HG02943 (cell line): ENCODE measurements at regions not wholly inside any gene's neighbourhood (a gene's known extent, or its start where the extent isn't known, plus 50 kb on each side); places are given as distances from the start of the nearest gene placed in this dataset.

Experiments
- ATAC-seq: cut with Tn5 transposase; IDR thresholded peaks from one replicate; pipeline ENCODE4 v1.9.1; 2021; ENCODE audit warnings: mild to moderate bottlenecking, low read depth, moderate library complexity; ENCODE audit not compliant: unreplicated experiment

DNA sequence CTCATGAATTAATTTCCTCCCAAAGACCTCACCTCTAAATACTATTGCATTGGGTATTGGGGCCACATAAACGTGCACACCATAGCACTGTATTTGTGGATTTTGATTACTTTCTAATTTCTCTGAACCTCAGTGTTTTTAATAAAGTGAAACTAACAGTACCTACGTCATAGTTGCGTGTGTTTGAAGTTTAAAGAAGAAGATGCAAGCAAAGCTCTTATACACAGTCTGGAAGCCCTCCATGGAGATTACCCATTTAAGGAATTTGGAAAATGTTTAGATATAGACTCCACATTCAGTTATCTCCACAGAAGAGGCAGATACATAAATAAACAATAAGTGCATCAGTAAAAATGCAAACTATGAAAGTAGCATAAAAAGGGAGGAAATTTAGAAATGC, 581.1 kb upstream of the GBE1 start:
- no peak for ATAC-seq

DNA sequence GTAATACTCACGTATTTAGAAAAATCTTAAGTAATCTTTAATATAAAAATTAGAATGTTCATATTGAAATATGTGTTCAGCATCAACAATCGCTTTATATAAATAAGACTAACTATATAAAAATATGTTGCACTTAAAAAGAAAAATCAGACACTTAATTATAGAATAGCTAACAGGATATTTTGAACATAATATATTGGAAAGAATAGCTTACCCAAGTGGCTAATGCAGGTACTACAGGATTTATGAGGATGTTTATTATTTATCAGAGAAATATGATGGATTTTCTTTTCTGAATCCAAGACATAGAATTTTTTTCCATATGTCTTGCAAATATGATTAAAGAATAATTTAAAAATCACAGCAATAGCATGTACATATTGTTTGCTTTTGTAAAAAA, 567.9 kb upstream of the GBE1 start:
- ATAC-seq, result no peak

DNA sequence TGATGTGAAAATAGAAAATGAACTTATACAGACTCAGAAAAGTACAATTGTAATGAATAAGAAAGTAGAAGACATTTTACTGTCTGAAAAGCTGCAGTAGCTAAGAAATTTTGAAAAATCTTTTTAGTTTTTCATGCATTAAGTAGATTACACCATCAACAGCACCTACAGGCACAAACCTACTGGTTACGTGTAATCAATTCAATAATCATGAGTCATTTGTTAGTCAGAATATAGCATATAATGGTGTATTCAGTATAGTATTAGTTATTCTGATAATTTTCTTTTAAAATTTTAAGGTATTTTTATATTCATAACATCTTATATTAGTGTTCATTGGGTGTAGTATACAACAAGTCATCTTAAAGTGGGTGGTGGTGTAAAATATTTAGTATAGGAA, 550.5 kb upstream of the GBE1 start:
- no peak for ATAC-seq

DNA sequence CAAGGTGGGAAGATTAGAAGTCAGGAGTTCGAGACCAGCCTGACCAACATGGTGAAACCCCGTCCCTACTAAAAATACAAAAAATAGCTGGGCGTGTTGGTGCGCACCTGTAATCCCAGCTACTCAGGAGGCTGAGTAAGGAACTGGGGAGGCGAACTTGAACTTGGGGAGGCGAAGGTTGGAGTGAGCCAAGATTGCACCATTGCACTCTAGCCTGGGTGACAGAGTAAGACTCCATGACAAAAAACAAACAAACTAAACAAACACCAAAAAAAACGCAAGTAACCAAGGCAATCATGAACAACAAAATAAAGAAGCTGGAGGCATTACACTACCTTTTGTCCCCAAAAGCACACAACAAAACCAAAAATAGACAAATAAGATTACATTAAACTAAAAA, 547.3 kb upstream of the GBE1 start:
- no peak for ATAC-seq

DNA sequence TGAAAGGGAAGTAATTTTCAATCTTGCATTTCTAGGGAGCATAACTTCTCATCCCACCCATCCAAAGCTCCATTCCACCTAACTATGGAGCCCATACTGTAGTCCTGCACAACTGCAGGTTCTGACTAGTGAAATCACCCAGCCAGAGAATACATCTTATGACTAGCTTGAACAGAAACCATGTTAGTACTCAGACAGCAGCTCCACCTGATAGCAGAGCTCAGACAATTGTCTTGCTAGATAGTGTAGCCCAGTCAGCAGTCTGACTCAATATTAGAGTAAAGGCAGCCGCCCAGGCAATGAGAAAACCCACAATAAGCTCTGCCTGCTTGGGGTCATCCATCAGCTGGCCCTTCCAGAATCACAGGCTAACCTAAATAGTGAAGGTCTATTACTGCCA, 544.7 kb upstream of the GBE1 start:
- no peak for ATAC-seq

DNA sequence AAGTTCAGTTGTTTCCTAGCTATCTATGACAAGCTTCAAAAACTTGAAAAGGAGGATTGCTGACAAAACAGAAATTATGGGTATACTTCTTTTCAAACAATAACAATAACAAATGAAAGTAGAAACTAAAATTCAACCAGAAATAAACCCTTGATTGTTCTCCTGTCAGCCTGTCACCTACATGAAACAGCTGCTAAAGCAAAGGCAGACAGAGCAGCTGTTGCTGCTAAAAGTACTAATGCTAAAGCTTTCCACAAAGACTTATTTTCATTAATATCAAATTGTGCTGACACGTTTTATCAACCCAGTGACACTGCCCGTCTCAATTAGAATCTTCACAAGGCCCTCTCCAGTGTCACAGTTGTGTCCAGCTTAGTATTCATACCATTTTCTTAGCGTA, 533.2 kb upstream of the GBE1 start:
- ATAC-seq, result no peak

DNA sequence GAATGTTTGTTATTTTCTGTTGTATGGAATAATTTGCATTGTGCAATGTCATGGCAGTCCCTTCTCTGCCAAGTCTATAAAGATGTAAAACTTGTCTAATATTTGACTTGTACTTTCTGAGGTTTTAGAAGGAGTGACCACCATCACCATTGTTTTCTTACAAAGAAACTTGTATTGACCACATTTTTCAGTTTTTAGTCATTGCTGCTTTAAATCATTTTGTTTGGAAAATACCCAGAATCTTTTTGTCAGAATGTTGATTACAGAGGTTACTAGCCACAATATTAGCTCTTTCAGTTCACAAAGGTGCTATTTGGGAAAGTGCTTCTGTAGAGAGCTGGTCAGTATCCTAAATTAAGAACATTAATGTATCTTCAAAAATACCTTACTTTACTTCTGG, 532.4 kb upstream of the GBE1 start:
- ATAC-seq, result peak; percentile 67

DNA sequence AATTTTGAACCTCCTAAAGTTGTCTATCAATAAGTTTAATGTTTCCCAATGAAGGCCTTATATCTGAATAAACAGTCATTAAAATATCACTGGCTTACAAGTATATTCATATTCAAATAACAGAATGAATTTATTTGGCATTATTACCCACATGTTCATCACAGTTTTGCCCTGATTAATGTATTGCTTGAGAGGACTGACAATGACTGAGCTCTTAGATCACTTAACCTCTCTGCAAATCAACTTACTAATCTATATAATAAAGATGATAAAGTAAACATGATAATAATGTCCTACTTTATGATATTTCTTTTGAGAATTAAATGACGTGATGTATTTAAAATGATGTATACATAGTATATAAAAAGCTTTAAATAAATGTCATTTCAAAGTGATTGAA, 532.0 kb upstream of the GBE1 start:
- ATAC-seq, result no peak

DNA sequence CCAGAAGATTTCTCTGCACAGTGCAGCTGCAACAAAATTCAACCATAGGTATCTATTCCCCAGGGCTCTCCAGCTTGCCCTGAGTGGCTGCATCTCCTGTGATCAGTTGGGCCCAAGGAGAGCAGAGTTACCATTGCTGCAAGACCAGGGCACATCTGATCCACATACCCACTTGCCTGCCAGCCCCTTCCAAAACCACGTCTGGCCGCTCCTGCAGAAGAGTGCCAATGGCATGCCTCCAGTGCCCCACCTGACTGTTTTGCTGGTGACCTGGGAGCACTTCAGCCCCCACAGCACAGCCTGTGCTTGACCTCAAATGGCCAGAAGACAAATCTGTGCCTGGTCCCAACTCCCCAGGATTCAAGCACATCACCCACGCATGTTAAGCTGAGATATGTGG, 526.1 kb upstream of the GBE1 start:
- ATAC-seq, result no peak

DNA sequence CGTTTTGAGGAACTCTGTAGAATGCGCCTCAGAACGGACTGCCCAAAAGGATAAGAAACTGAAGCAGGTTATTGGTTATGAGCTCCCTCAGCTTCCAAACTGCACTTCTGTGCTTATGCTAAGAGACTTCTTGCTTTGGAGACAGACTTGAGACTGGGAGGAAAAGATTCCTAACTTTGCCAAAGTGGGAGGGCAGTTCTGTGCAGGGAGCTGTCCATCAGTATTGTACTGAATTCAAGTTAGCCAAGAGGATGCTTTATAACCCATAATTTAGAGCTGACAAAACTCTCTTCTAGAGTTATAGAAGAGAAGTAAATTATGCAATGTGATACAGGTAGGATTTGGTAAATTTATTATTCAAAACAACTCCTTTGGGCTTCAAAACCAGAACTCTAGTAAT, 519.8 kb upstream of the GBE1 start:
- ATAC-seq, result no peak

DNA sequence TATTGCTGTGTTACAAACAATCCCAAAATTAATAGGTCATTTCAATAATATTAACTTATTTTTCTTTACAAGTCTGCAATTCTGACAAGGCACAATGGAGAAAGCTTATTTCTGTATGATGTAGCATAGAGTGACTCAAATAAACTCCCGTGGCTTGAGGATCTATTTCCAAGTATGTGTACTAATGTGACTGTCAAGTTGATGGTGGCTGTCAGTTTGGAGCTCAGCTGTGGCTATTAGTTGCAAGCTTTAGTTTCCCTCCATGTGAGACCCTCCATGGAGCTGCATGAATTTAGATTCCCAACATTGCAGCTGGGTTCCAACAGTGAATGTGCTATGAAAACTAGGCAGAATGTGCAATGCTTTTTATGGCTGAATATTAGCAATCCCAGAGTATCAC, 515.5 kb upstream of the GBE1 start:
- ATAC-seq, result no peak

DNA sequence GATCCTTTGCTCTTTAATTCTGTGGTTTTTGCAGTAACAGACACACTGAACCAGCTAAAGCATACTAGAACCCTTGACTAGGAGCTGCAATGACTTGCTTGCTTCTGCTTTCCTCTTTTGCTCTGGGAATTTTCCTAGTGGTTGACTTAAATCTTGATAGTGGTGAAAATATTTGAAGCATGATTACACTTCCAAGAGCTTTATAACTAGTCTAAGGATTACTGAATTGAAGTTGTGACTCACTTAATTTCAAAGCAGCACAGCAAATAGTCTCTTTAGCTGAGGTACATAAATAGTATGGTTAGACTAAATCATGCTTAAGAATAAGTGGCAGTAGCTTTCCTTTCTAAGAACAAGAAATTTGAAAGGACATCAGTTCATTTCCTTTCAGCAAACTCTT, 513.5 kb upstream of the GBE1 start:
- ATAC-seq, result no peak

DNA sequence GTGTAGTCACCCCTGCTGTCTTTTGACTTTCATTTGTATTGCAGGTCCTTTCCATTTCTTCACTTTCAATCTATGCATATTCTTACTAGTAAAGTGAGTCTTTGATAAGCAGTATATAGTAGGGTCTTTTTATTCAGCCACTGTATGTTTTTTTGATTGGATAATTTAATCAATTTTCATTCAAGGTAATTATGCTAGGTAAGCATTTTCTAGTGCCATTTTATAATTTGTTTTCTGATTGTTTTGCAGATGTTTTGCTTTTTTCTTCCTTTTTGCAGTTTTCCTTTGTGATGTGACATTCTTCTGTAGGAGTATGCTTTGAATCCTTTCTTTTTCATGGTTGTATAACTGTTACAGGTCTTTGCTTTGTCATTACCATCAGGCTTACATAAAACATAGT, 504.3 kb upstream of the GBE1 start:
- no peak for ATAC-seq

DNA sequence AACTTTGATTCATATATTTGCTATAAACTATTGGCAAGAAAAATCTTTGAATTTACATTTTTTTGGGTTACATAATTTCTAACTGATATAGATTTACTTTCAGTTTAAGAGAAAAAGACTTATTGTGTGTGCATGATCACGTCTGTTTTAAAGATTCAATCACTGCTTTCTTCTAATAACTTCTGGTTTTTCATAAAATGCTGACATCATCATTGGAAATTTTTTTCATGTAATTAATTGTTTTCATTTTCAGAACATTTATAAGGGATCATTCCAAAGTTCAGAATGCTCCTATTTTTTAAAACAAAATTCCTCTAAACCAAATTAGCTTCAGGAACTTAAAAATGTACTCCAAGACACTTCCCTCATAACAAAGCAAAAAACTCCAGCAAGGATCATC, 500.7 kb upstream of the GBE1 start:
- no peak for ATAC-seq

DNA sequence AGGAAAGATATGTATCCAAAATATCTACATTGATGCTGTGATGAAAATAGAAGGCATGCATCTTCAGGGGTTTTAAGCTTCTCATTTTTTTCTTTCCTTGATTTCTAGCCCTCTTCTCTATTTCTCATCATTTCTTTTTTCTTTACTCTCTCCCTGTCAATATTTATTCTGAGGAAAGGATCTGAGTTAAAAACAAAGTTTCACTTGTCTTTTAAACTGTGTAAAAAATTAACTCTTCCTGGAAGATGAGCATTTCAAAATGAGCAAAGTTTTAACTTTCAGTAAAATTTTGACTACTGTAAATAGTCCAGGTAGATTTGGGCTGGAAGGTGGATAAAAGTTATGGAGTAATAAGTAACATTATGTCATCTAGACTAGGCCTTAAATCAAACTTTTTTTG, 500.2 kb upstream of the GBE1 start:
- no peak for ATAC-seq

DNA sequence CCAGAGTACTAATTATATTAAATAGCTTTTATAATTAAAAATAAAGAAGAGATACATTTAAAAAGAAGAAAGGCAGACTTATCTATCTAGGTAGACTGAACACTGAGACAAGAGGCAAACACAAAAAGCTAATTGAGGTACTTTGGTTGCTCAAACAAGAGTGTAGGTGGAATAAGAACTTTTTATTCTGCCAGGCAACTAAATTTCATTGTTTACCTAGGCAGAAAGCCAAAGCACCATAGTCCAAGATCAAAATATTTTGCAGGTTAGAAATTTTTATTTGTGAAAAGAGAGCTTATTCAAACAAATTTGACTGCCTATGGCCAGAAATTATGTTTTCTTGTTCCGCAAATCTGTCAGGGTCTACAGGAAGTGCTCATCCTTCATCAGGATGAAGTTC, 499.6 kb upstream of the GBE1 start:
- no peak for ATAC-seq

DNA sequence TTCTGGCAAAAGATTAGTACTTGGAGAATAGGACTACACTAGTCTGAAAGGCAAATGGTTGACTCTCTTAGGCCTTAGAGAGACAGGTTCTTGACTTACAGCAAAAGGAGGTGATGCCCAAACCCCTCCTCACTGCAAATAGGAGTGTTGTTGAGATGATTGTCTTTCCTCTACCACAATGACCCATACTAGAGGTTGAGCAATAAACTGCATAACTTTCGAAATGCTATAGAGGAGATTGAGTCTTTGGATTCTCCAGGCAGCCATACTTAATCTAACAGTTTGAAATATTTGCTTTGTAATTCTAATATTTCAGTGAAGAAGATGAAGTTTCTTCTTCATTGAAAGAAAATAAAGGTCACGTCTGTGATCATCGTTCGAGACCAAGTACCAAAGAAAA, 498.5 kb upstream of the GBE1 start:
- ATAC-seq, result no peak

DNA sequence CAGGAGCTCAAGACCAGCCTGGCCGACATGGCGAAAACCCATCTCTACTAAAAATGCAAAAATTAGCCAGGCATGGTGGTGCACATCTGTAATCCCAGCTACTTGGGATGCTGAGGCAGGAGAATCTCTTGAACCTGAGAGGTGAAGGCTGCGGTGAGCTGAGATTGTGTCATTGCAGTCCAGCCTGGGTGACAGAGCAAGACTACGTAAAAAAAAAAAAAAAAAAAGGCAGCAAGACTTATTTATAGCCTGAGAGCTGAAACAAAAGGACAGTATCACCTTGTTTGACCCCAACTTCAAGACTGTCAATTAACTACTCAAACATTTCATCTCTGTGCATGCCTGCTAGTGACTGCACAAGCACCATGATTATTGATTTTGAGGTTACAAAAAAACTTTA, 478.9 kb upstream of the GBE1 start:
- ATAC-seq, result no peak

DNA sequence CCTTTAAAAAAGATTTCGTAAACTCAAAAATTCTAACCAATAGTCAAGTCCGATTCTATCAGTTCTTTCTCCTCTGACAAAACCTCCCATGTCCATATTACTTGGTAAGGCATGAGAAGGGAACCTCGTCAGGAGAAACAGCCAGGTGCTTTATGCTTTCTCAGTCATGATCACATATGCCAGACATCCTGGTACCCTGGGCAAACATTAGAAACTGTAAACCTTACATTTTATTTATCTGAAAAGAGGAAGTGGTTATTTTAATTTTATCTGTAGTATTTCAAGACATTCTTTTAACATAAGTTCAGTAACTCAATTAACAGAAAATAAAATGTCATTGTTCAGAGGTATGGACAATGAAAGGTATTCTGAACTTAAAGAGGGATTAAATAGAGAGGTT, 474.8 kb upstream of the GBE1 start:
- no peak for ATAC-seq

DNA sequence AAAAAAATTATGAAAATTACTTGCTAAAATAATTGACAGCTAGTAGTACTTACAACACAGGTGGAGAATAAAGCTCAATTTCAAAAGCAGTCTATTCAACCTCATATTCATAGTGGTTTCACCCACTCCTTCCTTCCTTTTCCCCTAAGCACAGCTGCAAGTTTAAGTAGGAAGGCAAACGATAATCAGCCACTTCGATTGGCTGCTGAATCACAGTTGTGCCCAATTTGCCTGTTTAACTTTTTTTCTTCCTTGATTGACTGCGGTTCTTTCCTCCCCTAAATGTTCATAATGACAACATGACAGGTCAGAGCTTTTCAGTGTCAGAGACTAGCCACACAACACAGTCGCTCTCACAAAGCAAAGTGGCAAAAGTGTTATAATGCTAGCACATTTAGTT, 468.0 kb upstream of the GBE1 start:
- ATAC-seq, result no peak

DNA sequence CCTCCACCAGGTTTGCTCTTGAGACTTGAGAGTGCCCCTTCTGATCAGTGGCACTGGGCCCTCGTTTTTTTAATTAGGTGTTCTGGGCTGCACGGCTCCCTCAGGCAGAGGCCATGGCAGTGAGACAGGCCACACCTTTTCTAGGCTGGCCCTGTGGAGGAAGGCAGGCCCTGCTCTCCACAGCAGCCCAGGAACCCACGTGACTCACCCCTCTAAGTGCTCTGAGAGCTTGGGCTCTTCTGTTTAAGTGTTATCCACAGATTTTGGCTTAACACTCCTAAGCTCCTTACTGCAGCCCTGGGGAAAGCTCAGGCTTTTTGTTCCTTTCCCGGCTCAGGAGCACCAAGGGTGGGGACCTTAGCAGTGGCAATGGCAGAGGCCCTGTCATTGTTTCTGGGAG, 463.2 kb upstream of the GBE1 start:
- ATAC-seq, result no peak

DNA sequence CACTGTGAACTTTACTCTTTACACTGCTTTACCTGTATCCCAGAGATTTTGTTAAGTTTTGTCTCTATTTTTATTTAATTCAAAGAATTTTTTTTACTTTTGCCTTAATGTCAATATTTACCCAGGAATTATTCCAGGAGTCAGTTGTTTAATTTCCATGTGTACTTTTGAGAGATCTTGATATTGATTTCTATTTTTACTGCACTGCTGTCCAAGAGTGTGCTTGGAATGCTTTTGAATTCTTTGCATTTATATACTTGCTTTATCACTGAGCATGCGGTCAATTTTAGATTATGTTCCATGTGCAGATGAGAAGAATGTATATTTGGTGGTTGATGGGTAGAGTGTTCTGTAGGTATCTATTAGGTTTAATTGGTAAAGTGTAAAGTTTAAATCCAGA, 461.0 kb upstream of the GBE1 start:
- ATAC-seq, result no peak

DNA sequence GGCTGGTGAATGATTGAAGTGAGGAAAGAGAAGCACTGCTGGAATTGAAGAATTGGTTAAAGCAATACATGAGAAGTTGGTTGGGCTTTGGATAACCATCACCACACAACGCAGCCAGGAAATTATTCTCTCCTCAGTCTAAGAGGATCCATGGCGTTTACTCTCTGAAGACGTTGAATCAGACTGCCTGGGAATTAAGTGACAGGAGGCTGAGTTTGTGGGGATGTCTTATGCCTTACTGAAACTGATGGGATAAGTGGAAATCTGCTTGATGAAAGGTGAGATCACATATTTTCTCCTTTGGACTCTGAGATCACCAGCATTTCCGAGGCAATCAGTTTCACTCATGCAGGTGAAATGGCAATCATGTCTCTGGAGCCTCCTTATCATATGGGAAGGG, 456.1 kb upstream of the GBE1 start:
- no peak for ATAC-seq
